Fibroblast of skin of right quadriceps (primary cell): ENCODE measurements at regions not wholly inside any gene's neighbourhood (a gene's known extent, or its start where the extent isn't known, plus 50 kb on each side); places are given as distances from the start of the nearest gene placed in this dataset.

ENCODE experiments used
- DNase-seq: peaks from one replicate; pipeline ENCODE4 v3.0.0-alpha.2; 2013

DNA sequence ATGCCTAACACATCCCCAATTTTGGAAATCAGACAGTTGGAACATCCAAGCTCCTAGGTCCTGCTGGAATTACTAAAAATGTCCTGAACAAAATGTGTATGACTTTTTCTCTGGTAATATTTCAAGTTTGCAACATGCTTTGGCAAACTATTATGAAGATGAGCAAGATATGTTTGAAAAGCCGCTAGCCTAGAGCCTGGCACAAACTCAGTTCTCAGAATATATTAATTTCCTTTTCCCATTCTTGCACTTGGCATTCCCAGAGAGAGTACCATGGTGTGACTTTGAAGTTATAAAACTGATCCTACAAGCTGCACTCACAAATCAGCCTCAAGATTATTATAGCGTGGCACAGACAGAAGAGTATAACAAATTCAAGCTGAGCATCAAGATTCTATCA lies 1031.1 kb downstream of the NTRK3 start:
- DNase-seq: no peak

GRCh38 chr15:87224404-87224803 lies 1032.1 kb downstream of the NTRK3 start:
- DNase-seq: peak; percentile 74

DNA sequence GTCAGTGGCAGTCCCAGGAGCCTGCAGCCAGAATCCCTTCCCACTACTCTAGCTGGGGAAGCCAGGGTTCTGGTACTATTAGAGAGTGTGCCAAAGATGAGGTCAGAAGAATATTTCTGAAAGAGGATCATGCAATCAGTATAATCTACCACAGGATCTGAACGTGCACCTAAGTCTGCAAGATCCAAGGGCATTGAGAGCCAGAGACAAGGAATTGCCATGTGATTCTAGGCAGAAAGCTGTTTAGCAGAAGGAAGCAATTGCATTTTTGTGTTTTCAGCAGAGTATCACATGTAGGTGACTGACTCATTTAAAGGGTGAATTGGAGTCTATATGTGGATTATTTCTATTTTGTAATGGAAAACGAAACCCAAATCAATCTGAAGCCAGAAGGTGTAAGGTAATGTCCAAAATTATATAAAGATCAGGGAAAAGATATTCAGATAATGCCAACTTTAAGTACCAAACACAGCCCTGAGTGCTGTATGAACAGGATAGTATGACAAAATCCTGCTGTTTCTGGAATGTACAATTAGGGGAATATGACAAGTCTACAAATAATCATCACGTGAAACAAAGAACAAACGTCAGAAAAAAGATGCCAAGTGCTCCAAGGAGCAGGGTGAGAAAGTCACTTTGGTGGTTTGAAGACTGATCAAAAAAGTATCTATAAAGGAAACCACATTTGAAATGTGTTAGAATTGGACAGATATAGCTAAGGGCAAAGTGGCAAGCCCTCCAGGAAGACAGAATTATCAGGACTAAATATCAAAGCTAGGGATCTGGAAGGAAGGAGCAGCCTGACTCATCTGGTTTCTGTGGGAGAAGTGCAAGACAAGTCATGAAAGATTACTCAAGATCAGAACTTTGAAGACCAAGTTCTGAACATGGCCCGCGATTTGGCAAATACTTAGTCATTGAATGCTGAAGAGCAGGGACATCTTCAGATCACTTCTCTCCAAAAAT lies 1036.6 kb downstream of the NTRK3 start:
- peak; percentile 77 for DNase-seq

GRCh38 chr15:87215100-87215499 lies 1041.4 kb downstream of the NTRK3 start:
- no peak for DNase-seq

- DNase-seq: peak; percentile 19
Observed at GRCh38 chr15:87213626-87214025, 1042.9 kb downstream of the NTRK3 start.

DNA sequence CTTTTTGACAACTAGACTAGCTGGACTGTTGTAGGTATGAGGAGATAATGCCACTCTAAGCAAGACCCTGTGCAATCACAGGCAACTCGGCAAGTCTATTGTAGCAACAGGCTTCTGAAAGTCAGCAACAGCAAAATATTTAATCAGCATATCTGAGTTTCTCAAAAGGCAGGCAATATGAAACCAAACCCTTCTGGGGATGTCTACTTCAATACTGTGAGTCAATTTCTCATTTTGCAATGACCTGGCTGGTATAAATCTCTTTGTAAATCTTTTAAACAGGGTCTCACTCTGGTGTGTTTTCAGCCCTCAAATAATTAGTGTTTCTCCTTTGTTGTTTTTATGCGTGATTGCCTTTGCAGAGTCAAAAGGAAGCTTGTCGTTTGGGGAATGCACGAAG lies 1044.5 kb downstream of the NTRK3 start:
- peak; percentile 24 for DNase-seq

DNA sequence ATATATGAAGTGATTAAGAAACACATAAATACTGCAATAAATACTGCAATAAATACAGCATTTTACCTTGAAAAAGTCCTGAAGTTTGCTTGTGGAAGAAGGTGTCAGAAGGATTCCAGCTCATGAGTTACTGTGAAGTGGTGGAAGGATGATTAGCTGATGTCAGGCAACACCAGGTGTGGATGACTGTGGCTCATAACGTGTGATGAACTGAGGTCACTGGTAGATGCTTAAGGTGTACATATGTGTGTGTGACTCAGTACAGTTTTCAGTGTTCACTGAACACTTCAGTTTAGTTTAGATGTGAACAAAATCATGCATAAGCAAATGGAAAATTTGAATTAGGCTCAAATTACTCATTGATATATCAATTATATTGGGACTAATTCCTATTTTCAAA lies 1045.0 kb downstream of the NTRK3 start:
- no peak for DNase-seq

- no peak for DNase-seq
Observed at GRCh38 chr15:87209891-87210689, 1046.4 kb downstream of the NTRK3 start.

- DNase-seq: peak; percentile 85
Observed at GRCh38 chr15:87207990-87208580, 1048.5 kb downstream of the NTRK3 start.

GRCh38 chr15:87207251-87207650 lies 1049.3 kb downstream of the NTRK3 start:
- DNase-seq: no peak

DNA sequence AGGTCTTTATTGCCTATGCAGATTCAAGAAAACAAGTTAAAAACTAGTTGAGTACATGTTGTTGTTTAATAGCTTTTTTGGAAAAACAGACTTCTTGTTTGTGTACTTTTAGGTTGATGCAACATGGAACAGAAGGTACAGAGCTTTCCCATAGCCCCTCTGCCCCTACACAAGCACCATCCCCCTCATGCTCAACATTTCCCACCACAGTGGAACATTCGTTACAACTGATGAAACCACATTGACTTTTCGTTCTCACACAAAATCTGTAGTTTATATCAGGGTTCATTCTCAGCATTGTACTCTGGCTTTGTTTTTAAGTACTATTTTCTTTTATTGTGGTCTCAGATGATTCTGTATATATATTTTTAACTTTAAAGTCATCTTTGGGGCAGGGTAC lies 1054.6 kb downstream of the NTRK3 start:
- no peak for DNase-seq

- DNase-seq: no peak
Observed at GRCh38 chr15:87200149-87200548, 1056.4 kb downstream of the NTRK3 start.

- DNase-seq: no peak
Observed at GRCh38 chr15:87197981-87198380, 1058.6 kb downstream of the NTRK3 start.

GRCh38 chr15:87196498-87196897 lies 1060.0 kb downstream of the NTRK3 start:
- DNase-seq: no peak

DNA sequence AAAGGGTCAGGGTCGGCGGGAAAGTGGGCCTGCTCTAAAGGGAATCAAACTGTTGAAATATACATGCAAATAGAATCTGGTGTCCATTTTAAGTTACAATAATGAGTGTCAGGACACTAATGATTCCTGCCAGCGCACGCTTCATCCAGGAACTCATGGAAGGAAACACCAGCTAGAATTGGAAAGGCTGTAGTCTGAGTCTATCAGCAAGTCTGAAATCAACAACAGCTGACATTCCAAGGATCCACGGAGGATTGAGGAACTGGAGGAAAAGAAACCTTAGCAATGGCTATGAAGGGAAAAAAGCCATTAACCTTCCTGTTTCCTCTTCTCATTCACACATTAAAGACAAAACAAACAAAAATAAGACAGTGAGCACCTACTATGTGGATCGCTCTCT lies 1063.1 kb downstream of the NTRK3 start:
- no peak for DNase-seq

- DNase-seq: no peak
Observed at GRCh38 chr15:87167706-87168105, 1088.0 kb downstream of the AGBL1 start.

GRCh38 chr15:87167055-87167454 lies 1087.4 kb downstream of the AGBL1 start:
- peak; percentile 56 for DNase-seq

DNA sequence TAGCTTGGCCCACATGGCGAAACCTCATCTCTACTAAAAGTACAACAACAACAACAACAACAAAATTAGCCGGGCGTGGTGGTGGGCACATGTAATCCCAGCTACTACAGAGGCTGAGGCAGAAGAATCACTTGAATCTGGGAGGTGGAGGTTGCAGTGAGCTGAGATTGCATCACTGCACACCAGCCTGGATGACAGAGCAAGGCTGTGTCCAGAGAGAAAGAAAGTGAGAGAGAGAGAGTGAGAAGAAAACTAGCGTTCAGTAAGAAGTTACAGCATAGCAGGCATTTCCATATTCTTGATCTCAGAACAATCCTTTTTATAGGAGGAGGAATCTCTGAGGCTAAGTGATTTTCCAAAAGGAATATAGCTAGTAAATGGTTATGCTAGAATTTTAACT lies 1076.1 kb downstream of the AGBL1 start:
- peak; percentile 42 for DNase-seq

- DNase-seq: peak; percentile 95
Observed at GRCh38 chr15:87154761-87155160, 1075.1 kb downstream of the AGBL1 start.

- no peak for DNase-seq
Observed at GRCh38 chr15:87151202-87151748, 1071.6 kb downstream of the AGBL1 start.

DNA sequence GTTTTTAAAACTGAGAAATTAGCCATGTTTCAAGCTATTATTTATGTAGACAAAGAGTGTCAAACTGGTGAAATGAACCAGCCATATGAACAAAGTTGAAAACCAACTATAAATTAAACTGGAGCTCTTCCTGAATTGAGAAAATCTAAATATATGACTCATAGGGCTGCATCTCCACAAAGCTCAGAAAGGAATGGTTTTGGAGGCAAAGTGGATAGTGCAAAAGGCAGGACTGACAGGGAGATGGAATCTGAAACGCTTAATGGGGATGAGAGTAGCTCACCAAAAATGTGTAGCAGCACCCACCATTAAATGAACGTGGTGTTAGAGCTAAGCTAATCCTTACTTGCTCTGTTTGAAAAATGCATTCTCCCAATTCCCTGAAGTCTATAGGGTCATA lies 1066.0 kb downstream of the AGBL1 start:
- DNase-seq: peak; percentile 76

DNA sequence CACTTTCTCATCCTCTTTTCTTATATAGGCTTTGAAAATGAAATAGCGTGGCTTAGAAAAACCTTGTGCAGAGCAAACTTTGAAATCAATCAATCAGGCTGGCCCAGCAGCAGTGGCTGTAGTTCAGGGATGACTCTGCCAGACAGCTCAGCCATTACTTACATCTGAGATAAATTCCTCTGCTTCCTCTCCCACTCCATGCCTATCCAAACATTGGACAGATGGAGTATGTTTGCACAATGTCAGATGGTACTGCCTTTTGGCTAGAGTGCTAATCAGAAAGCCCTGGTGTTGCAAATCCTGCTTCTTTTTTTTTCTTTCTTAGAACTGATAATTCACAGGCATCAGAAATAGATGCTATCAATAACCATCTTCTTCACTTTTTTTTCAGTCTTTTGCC lies 1065.1 kb downstream of the AGBL1 start:
- DNase-seq: peak; percentile 64

DNA sequence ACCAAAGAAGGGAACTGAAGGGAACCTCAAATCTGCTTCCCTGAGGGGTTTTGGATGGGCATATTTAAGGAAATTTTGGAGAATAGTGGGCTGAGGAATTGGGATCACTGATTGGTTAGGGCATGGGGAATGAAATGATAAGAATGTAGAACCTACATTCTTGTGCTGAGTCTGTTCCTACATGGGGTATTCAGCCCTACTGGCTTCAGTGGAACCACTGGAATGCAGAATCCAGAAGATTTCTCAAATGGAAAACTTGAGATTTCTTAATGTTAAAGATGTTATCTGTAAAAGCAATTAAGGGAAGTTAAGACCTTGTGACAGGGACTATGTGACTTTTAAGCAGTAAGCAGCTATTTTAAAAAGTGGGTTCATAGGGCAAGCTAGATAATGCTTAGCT lies 1062.4 kb downstream of the AGBL1 start:
- DNase-seq: peak; percentile 53
